Fibroblast of the conjunctiva (primary cell): ENCODE measurements at regions not wholly inside any gene's neighbourhood (a gene's known extent, or its start where the extent isn't known, plus 50 kb on each side); places are given as distances from the start of the nearest gene placed in this dataset.
"Not testable (repeated sequence)": the region's sequence is repeated elsewhere in the genome, so short reads cannot be mapped to it uniquely, and the experiment has no call there.

Experiments used
- DNase-seq: peaks from one replicate; pipeline ENCODE4 v3.0.0-alpha.2; 2010; ENCODE audit warnings: low read depth

DNA sequence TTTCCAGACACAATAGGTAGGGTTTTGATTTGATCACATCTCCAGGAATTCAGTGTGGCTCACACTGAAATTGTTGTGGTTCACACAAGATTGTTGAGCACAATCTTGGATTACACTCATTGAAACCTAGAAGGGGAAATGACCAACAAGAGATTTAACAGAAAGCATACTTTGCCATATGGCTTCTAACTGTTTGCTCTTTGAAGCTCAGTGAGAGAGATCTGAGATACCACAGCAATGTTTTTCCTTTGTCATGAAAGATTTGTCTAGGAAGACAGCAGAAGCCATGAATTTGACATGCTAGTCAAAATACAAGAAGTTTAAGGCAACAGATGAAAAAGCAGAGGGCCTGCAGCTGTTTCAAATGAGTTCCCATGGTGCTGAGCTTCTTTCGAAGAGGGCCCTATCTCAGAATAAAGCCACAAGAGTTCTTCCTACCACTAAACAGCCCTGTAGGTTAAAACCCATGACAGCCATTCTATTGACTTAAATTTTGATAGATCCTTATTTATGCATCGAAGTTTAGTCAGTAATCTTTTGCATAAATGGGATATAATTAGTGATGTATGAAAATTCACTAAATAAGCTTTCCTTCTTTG is 650.4 kb downstream of the LTN1 start:
- no peak for DNase-seq

DNA sequence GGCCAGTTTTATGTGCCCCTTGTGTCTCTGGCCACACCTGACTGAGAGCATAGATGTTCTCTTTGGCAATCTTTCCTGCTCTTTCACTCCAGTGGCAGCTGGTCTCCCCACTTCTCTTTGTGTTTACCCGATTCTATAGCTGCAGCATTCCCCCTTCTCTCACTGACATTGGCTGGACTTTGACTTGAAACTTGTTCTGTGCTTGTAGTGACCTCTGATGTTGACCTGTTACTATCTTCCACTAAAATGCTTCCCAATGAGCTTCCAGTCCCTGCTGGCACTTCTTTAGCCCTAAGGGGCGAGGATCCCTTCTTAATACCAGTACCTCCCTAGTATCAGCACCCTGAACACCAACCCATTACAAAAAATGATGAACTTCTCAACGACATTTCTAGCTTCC is 653.3 kb downstream of the LTN1 start:
- no peak for DNase-seq

DNA sequence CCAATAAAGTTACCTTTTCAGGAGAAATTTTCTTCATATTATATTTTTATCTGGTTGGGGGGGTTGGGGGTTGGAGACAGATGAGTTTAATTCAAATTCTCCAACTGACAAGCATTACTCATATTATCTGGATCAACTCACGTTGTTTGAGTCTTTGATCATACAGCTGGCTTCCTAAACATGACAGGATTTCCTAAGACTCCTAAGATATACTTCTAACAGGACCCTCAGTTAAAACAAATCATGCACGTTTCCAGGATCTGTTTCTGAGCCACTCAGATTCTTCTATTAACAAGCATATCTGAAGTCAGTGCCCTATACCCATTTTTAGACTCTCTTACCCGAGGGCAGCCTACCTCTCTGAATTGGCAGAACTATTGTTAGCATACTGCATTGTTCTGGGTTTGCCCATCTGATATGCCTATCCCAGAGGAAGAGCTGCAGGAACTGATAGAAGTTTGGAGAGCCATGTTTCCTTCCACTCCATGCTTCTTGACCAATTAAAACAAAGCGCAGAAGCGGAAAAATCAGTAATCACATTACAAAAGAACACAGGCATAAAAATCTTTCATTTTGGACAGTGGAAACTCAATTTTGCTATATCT is 653.9 kb downstream of the LTN1 start:
- DNase-seq = no peak

DNA sequence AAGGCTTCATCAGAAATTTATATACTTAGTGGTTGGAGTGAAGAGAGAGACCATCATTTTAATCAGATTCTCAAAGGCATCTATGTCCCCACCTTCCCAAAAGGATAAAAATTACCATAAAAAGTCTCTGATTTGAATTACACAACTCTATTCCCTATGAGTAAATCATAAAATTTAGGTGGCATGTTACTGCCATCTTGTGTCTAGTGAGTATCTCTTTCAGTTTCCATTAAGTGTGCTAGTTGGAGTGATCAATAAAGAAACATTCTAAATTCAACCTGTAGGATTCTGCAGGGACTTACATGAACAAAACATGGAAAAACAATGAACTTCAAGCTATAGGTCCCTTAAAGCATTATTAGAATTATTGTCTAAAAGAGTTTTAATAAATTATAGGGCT is 655.4 kb downstream of the LTN1 start:
- peak; percentile 60 for DNase-seq

DNA sequence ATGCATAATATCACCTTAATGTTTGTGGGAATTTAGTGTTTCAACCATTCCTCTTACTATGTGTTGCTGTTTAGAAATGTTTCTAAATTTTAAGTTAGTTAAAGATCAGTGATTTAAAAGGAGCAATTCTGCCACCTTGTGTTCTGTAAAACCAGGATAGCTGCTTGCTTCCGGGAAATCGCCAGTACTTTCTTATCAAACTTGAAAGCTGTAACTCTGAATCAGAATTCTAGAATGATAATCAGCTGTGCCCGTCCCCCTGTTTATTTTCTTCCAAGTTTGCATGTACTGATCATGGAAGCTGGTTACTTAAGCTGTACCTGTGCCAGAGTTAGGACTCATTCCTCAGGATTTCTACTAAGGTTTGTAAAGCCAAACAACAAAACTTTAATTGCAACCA is 656.4 kb downstream of the LTN1 start:
- DNase-seq = peak; percentile 86

DNA sequence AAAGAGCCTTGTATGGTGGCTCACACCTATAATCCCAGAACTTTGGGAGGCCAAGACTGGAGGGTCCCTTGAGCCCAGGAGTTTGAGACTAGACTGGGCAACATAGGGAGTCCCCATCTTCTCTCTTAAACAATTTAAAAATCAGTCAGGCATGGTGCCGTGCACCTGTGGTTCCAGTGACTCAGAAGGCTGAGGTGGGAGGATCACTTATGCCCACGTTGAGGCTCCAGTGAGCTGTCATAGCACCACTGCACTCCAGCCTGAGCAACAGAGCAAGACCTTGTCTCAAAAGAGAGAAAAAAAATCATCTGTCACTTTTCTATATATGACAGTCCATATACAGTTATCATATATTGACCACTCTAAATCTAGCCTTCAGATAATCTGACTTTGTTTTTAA is 658.3 kb downstream of the LTN1 start:
- no peak for DNase-seq

DNA sequence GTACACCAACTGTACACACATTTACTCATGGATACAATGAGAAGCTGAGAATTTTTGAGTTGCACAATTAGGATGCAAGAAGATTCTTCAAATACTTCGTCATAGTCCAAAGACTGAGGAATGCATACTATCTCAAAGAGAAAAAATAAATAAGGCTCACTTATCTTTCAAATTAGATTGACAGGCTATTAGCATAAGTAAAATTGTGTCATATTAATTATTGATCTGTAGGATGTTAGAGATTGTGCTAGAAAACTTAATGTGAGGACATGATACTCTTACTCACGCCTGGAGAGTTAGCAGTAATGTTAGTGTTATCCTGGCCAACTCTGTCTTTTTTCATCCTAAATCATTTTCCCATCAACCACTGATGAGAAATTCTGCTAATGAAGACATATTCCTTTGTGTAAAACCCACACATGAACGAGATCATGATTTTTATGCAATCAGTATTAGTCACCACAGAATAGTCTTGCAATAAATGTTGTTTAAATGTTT is 659.0 kb downstream of the LTN1 start:
- DNase-seq = no peak

DNA sequence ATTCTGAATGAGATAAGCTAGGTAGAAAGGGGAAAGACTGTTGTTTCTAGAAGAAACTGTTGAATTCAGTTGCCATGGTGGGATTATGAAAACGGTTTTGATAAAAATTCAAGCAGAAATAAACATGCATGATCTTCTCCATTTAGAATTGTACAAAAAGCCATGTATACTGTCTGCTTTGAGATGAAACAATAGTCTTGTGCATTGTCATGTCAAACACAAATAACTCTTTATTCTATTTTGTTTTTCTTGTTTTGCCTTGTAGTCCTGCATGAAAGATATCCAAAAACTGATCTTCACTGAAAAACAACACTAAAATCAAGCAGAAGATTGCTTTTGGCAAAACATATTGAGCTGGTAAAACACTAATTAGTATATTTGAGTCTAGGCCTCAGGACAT is 659.9 kb downstream of the LTN1 start:
- no peak for DNase-seq

DNA sequence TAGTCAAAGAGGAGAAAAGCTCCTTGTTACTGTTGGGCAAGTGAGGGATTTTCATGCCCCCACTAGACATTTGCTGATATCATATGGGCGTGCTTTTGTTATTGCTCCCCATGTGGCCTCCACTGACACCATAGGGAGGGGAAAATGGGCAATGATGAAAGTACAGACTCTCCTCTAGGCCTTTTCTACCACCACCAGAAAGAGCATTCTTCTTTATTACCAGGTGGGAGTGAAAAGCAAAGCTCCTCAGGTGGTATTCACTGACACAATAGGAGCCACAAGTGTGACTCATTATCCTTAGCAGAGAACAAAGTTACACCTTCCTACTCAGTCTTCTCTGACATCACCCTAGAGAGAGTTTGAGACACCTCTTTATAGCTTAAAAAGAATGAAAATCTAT is 667.1 kb downstream of the LTN1 start:
- no peak for DNase-seq

DNA sequence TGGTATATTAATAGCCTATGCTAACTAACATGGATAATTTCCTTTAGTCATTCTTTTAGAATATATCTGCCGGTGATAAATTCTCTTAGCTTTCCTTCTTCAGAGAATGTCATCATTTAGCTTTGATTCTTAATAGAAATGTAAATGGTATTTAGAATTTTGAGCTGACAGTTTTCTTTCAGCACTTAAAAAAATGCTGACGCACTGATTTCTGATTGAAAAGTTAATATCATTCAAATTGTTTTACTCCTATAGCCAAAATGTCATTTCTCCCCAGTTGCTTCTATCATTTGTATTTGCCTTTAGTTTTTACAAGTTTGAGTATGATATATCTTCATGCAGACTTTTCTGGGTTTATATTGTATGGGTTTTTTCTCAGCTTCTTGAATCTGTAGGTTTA is 668.0 kb downstream of the LTN1 start:
- DNase-seq = no peak

DNA sequence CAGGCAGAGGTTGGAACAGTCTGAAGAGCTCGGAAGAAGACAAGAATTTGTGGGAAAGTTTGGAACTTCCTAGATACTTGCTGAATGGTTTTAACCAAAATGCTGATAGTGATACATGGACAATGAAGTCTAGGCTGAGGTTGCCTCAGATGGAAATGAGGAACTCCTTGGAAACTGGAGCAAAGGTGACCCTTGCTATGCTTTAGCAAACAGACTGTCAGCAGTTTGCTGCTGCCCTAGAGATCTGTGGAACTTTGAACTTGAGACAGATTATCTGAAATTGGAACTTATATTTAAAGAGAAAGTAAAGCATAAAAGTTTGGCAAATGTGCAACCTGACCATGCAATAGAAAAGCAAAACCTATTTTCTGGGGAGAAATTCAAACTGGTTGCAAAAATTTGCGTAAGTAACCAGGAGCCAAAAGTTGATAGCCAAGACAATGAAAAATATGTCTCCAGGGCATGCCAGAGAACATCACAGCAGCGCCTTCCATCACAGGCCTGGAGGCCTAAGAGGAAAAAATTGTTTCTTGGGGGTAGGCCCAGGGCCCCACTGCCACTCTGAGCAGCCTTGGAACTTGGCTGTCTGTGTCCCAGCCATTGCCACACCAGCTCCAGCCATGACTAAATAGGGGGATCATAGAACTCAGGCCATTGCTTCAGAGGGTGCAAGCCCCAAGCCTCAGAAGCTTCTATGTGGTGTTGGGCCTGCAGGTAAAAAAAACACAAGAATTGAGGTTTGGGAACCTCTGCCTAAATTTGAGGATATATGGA is 675.3 kb downstream of the LTN1 start:
- DNase-seq = no peak

DNA sequence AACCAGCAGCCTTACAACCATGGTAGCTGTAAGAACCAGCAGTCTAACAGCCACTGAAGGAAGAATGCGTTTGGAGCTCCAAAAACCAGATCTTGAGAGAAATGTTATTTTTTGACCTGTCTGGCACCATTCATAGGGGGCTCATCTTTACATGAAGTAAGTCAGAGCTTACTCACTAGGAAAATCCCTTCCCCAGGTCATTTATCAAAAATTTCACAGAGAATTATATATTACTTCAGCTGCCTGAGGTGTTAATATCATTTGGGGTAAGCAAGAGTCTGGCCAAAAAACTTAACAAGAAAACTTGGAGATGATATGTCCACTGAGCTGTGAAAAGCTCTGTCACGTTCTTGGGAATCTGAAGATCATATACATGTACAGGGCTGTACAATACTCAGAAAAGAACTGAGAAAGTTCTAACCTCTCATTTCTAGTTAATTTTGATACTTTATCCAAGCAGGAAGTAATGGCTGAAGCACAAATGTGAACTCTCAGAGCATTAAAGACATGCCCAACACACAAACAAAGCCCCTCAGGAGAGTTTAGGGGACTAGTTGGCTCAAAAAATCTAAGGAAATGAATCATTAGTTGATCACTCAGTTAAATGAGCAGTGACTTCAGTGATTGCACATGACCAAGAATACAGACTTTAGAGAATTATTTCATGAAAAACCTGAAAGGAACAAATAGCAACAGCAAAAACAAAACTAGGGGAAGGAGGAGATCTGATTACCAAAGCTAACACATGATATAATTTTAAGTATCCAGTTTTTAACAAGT is 681.1 kb downstream of the LTN1 start:
- DNase-seq = no peak

DNA sequence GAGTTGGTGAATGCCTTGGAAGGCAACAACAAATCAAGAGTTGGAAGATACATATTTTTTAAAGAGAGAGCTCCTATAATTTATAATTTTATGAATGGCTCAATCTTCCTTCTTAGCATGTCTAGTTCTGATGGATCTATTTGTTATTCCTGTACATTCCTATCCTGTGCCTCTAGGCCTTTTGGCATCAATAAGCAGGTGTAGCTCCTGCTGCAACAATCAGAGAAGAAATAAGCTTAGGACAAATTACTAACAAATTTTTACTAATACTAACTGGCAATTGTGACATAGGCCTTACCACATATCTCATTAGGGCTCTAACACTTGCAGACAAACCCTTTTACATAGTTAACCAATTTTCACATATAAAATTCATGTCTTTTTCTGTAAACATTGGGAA is 682.0 kb downstream of the LTN1 start:
- no peak for DNase-seq

DNA sequence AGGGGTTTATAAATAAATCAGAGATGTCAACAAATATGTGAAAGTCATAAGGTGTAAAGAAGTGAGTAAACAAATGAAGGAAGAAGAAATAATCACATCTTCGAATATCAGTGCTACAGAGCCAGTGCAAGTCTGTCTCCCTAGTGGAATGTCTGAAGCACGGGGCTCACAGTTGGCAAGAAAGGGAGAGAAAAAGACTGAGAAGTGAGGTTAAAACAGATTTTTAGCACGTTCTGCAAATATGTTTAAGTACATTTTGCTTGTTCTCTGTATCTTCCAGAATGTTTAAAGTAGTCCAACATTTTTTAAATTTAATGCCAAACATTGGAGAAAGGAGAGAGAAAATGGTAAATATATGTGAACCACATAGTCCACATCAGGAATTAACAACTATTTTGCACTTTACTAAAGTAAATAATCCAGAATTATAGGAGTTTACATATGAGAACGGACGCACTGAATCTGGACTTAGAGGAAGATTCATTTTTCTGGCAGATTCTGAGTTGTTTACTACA is 682.4 kb downstream of the LTN1 start:
- DNase-seq = no peak

DNA sequence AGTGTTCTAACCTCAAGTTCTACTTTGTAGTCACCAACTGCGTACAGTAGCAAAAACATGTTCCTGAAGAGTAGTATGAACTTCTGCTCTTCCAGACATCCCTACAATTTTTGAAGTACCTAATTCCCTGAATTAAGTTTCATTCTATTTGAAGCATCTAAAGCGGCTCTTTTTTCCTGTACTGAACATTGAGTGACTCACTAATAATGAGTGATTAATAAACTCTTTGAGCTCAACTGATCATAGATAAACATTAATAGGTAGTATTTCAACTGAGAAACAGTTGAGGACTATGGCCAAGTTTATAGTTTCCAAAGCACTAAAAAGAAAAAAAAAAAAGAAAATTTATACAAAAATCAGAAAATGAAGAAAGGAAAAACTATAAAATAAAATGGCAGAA is 683.1 kb downstream of the LTN1 start:
- no peak for DNase-seq

DNA sequence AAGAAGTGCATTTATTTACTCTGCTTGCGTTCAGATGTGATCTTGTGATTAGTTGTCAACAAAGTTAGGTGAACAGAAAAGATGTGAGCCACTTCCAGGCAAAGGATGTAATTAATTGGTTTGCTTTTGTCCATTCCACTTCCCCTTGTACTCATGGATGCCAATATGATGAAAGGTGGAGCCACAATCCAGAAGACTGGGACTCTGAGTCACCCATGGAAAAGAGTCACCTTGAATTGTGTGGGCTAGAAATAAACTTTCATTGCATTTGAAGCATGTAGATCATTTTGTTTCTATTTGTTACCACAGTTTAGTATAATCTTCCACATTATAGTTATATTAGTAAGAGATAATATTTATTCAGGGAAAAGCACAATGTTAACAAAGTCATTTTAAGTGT is 684.2 kb downstream of the LTN1 start:
- DNase-seq = no peak

DNA sequence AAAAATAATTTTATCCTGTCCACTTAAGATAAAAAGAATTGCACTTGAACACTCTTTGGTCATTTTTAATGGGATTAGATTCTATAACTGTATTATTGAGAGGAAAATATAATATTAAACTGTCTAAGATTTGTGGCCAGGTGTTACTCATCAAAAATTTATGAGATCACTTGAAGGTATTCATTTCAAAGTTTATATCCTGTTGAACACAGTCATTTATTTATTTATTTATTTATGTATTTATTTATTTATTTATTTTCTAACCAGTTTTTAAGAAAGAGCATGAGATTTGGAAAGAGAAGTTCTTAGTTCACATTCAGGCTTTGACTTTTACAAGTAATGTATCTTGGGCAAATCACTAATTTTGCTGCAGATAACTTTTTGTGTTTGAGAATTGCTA is 692.7 kb downstream of the LTN1 start:
- no peak for DNase-seq

DNA sequence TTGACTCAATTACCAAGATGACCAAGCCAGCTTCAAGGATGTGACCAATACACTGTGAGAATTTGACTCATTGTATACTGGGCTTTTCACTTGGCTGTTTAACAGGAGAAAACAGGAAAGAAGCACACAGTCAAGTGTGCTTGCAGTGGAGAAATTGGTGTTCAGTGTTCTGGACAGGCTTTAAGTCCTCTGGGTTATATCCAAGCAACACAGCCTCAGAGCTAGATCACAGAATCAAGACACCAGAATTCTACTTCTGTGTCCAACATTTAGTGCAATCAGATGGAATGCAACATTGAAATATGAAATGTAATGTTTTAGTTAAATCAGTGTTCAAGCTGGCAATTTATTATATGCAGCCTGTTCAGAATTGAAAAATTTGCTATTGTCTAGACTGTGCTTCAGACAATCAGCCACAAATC is 694.4 kb downstream of the LTN1 start:
- DNase-seq = no peak

DNA sequence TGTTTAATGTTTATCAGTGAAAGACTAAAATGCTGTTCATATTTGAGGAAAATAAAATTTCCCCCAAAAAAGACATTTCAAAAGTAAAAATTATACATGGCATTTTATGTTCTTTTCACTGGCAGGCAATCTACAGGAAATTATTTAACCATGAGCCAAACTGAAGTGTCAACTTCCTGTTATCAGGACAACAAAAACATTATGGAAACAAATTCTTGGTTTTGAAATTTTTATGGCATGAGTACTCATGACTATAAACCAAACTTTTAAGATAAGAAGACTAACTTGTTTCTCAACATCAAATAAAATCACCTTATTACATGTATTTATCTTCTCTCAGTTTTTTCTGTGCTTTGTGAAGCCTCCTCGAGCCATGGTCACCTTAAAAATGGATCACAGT is 698.6 kb downstream of the LTN1 start:
- DNase-seq = no peak

DNA sequence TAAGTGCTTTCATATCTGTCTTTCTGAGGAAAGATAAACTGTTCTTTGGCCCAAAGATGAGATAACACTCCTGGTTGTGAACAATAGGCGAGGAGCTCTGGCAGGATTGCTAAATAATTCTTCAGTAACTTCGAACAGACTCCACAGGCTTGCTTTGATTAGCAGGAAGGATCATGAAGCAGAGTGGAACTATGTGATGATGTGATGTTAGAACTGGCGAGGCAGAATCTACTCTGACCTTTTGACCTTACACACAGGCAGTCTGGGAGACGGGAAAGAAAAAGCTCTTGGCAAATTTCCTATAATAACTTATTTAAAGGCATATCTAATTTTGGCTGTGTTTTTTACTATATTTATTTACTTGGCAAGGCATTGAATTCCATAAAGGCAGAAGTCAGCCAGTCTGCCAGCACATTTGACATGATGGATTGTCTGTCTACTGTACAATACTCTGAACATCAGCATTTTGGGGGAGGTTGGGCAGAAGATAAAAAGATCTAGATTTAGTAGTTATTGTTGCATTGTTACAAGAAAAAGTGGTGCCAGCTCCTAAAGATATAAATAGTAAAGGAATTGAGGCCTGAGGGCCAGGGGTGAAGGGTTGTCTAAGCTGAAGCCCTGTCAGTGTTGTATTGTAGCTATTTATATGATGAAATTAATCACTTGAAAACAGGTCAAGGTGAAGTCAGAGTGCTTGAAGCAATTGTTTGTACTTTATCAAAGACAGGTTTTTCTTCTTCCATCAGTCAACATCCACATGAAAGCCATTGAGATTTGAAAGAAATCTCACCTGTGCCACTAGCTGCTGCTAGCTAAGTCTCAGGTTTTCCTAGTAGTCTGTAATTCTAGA is 708.8 kb downstream of the LTN1 start:
- peak; percentile 92 for DNase-seq

DNA sequence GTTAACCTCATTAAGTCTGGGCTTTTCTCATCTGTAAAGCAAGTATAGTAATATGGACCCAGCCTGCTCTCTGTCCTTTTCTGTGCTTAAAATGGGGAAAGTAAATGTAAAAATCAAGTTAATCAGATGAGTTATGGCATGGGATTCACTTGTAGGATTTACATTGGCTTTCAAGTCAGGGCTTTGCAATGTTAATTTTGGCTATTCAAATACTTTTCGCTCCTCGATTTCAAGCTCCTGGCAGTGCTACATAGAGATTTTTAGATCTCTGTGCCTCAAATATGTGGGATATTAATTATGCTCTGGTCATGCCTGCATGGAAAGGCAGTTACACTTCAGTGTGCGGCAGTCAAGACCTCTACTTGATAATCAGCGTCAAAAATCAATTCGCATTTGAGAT is 709.8 kb downstream of the LTN1 start:
- no peak for DNase-seq

DNA sequence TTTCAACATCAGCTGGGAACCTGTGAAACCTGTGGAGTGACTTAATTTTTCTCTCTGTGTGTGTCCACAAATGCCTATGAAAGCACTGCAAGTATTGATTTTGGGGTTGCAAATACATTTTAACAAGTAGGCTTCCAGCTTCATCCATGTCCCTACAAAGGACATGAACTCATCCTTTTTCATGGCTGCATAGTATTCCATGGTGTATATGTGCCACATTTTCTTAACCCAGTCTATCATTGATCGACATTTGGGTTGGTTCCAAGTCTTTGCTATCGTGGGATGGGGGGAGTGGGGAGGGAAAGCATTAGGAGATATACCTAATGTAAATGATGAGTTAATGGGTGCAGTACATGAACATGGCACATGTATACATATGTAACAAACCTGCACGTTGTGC is 711.3 kb downstream of the LTN1 start:
- not testable (repeated sequence) for DNase-seq
